Liver (tissue), 8 donors: ENCODE measurements at regions not wholly inside any gene's neighbourhood (a gene's known extent, or its start where the extent isn't known, plus 50 kb on each side); places are given as distances from the start of the nearest gene placed in this dataset.

Source experiments
- DNase-seq: peaks from one replicate; pipeline ENCODE4 v3.0.0-alpha.2; 2017; ENCODE audit warnings: low spot score
- H3K27ac ChIP-seq, 2 donors: one replicate each; pipeline ENCODE4 v1.7.0; 2013; ENCODE audit warnings: inconsistent platforms in 2 of 2, low read length in 2 of 2, control low read depth in 1 of 2, low read depth in 1 of 2, mild to moderate bottlenecking in 1 of 2
- H3K27me3 ChIP-seq, 4 donors: one replicate each; pipeline versions ENCODE4 v1.6.1 to v1.7.0; 2013; ENCODE audit warnings: low read length in 3 of 4, inconsistent platforms in 1 of 4, mild to moderate bottlenecking in 1 of 4, moderate library complexity in 1 of 4; ENCODE audit not compliant: control insufficient read depth in 4 of 4, insufficient read depth in 4 of 4
- H3K36me3 ChIP-seq, 4 donors: one replicate each; pipeline versions ENCODE4 v1.6.1 to v1.7.0; 2013; ENCODE audit warnings: low read length in 3 of 4, mild to moderate bottlenecking in 3 of 4, low read depth in 1 of 4, moderate library complexity in 1 of 4; ENCODE audit not compliant: control insufficient read depth in 4 of 4, insufficient read depth in 3 of 4
- H3K4me1 ChIP-seq, 4 donors: one replicate each; pipeline versions ENCODE4 v1.6.1 to v1.7.0; 2013; ENCODE audit warnings: low read length in 3 of 4, mild to moderate bottlenecking in 3 of 4, moderate library complexity in 1 of 4; ENCODE audit not compliant: control insufficient read depth in 4 of 4, insufficient read depth in 4 of 4
- H3K4me3 ChIP-seq, 3 donors: one replicate each; pipeline versions ENCODE4 v1.6.1 to v1.7.0; 2013; ENCODE audit warnings: low read length in 3 of 3, control low read depth in 1 of 3, low read depth in 1 of 3, mild to moderate bottlenecking in 1 of 3
- H3K9ac ChIP-seq, 2 donors: one replicate each; pipeline ENCODE4 v1.7.0; 2013; ENCODE audit warnings: low read length in 2 of 2, mild to moderate bottlenecking in 2 of 2, moderate library complexity in 2 of 2, control low read depth in 1 of 2, low read depth in 1 of 2
- H3K9me3 ChIP-seq, 4 donors: one replicate each; pipeline versions ENCODE4 v1.6.1 to v1.7.0; 2013; ENCODE audit warnings: low read length in 3 of 4; ENCODE audit not compliant: control insufficient read depth in 4 of 4
- ATF3 ChIP-seq: IDR thresholded peaks from 2 replicates; pipeline ENCODE4 v1.6.1; 2016; ENCODE audit warnings: antibody characterized with exemption
- EGR1 ChIP-seq, 2 donors: IDR thresholded peaks; 2 replicates each; pipeline ENCODE4 v1.6.1; 2016 to 2018; ENCODE audit warnings: antibody characterized with exemption in 2 of 2, low read depth in 2 of 2
- FOXA1 ChIP-seq: IDR thresholded peaks from 2 replicates; pipeline ENCODE4 v1.6.1; 2016; ENCODE audit warnings: antibody characterized with exemption
- FOXA2 ChIP-seq: IDR thresholded peaks from 2 replicates; pipeline ENCODE4 v1.6.1; 2016; ENCODE audit warnings: antibody characterized with exemption
- GABPA ChIP-seq, 2 donors: IDR thresholded peaks in 1 of 2; conservative IDR thresholded peaks in 1 of 2; 2 replicates each; pipeline ENCODE4 v1.6.1; 2016; ENCODE audit warnings: antibody characterized with exemption in 2 of 2, mild to moderate bottlenecking in 1 of 2, moderate library complexity in 1 of 2
- HNF4A ChIP-seq, 2 donors: conservative IDR thresholded peaks; 2 replicates each; pipeline ENCODE4 v1.6.1; 2016; ENCODE audit warnings: antibody characterized with exemption in 2 of 2, mild to moderate bottlenecking in 2 of 2
- HNF4G ChIP-seq: IDR thresholded peaks from 2 replicates; pipeline ENCODE4 v1.6.1; 2016; ENCODE audit warnings: antibody characterized with exemption
- JUND ChIP-seq, 2 donors: IDR thresholded peaks; 2 replicates each; pipeline ENCODE4 v1.6.1; 2016; ENCODE audit warnings: antibody characterized with exemption in 2 of 2
- NR2F2 ChIP-seq: IDR thresholded peaks from 2 replicates; pipeline ENCODE4 v1.6.1; 2016; ENCODE audit warnings: antibody characterized with exemption
- RAD21 ChIP-seq, 2 donors: IDR thresholded peaks; 2 replicates each; pipeline ENCODE4 v1.6.1; 2016; ENCODE audit warnings: antibody characterized with exemption in 2 of 2, mild to moderate bottlenecking in 2 of 2
- RXRA ChIP-seq, 2 donors: IDR thresholded peaks; 2 replicates each; pipeline ENCODE4 v1.6.1; 2017 to 2018; ENCODE audit warnings: antibody characterized with exemption in 2 of 2, mild to moderate bottlenecking in 1 of 2
- SP1 ChIP-seq: IDR thresholded peaks from 2 replicates; pipeline ENCODE4 v1.6.1; 2018; ENCODE audit warnings: antibody characterized with exemption, mild to moderate bottlenecking
- TAF1 ChIP-seq: conservative IDR thresholded peaks from 2 replicates; pipeline ENCODE4 v1.6.1; 2016; ENCODE audit warnings: antibody characterized with exemption, mild to moderate bottlenecking
- YY1 ChIP-seq: IDR thresholded peaks from 2 replicates; pipeline ENCODE4 v1.6.1; 2016; ENCODE audit warnings: antibody characterized with exemption, mild to moderate bottlenecking
- ZBTB33 ChIP-seq: IDR thresholded peaks from 2 replicates; pipeline ENCODE4 v1.6.1; 2016; ENCODE audit warnings: antibody characterized with exemption
- WGBS: extraction: QIAGEN DNeasy Blood & Tissue Kit; methylation state at CpG from one replicate; pipeline ENCODE4 v1.1.7; 2013; 5-methylcytosine and 5-hydroxymethylcytosine counted together
- TF ChIP-seq, protein P1 (sequence below): IDR thresholded peaks from 2 replicates; pipeline ENCODE4 v1.6.1; 2016; ENCODE audit warnings: antibody characterized with exemption
- TF ChIP-seq, protein P2 (sequence below): IDR thresholded peaks from 2 replicates; pipeline ENCODE4 v1.6.1; 2016; ENCODE audit warnings: antibody characterized with exemption, mild to moderate bottlenecking
- TF ChIP-seq, protein P3 (sequence below): fragments of 150-350 bp; IDR thresholded peaks from 2 replicates; pipeline ENCODE4 v1.5.1; 2017; ENCODE audit warnings: improper control_type of control experiment, low read depth, low read length; ENCODE audit not compliant: missing input control
- donor health status: healthy.
- donor health status: healthy.
- donor health status: healthy.
- donor health status: healthy.
- donor health status: healthy.

DNA sequence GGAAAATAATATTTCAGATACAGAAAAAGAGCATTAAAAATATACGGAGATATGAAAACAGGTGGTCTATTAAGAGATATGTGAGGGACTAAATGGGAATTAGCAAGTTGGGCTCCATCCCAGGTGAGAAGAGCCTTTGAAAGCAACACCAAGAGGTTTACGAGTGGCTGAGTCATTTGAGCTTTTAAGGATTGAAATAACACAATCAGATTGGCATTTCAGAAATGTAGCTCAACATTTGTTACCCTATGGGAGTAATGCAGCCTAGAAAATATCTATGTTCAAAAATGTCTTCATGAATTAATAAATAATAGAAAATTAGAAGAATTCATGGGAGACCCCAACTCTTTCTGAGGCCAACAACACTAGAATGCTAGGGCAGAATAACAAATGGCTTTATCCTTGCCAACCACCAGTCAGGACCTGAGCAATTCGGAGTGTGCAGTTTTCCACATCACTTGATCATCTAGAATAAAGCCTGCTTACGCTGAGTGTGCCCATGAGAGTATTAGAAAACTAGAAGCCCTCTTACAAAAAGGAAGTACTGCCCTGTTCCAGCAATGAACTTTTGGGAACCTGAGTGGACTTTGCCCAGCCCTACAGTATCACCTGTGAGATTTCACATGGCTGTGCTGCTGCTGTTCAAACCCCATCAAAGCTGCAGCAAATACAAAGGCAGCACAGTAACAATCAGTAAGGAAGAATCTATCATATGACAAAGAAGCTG, 538.0 kb upstream of the CAMK1G start:
- no peak for DNase-seq
- H3K4me1 ChIP-seq: peaks cover 0 to 4% (median 0%) of the 10 kb centered on the region in 4 donors
- H3K9me3 ChIP-seq: no peaks in the 10 kb centered on the region
- TF ChIP-seq JUND (IDR thresholded peaks at IDR 0.05) (no peak), SP1 (peak; percentile 28), GABPA (IDR thresholded peaks at IDR 0.05 in 1 of 2, conservative IDR thresholded peaks at IDR 0.05 in 1 of 2) (no peak), HNF4A (conservative IDR thresholded peaks at IDR 0.05) (peak; percentile 71 to 80), HNF4G (no peak), RXRA (IDR thresholded peaks at IDR 0.05) (peak; percentile 36 to 39)
- H3K36me3 ChIP-seq: no peaks in the 10 kb centered on the region
- no peak overlapping the region for H3K27ac ChIP-seq
- 92% methylated on average over 4 of the region's 4 CpGs for WGBS
- H3K4me3 ChIP-seq: no peak overlapping the region
- no peaks in the 10 kb centered on the region for H3K27me3 ChIP-seq
- no peak overlapping the region for H3K9ac ChIP-seq

- Histone ChIP-seq H3K9ac (no peak overlapping the region), H3K27ac (no peak overlapping the region), H3K27me3 (no peaks in the 10 kb centered on the region), H3K9me3 (no peaks in the 10 kb centered on the region), H3K36me3 (no peaks in the 10 kb centered on the region), H3K4me3 (no peak overlapping the region), H3K4me1 (peaks cover 0 to 4% (median 0%) of the 10 kb centered on the region in 4 donors)
- no peak for DNase-seq
- 62% methylated on average over 1 of the region's 1 CpG for WGBS
- no peak for TF ChIP-seq GABPA (IDR thresholded peaks at IDR 0.05 in 1 of 2, conservative IDR thresholded peaks at IDR 0.05 in 1 of 2)
- TF ChIP-seq YY1: no peak
- no peak for TF ChIP-seq ZBTB33
- no peak for TF ChIP-seq JUND (IDR thresholded peaks at IDR 0.05)
- TF ChIP-seq, protein P1, sequence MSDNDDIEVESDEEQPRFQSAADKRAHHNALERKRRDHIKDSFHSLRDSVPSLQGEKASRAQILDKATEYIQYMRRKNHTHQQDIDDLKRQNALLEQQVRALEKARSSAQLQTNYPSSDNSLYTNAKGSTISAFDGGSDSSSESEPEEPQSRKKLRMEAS: no peak
- no peak for TF ChIP-seq FOXA1
- no peak for TF ChIP-seq NR2F2
- TF ChIP-seq SP1: no peak
- no peak for TF ChIP-seq FOXA2
- TF ChIP-seq, protein P2, sequence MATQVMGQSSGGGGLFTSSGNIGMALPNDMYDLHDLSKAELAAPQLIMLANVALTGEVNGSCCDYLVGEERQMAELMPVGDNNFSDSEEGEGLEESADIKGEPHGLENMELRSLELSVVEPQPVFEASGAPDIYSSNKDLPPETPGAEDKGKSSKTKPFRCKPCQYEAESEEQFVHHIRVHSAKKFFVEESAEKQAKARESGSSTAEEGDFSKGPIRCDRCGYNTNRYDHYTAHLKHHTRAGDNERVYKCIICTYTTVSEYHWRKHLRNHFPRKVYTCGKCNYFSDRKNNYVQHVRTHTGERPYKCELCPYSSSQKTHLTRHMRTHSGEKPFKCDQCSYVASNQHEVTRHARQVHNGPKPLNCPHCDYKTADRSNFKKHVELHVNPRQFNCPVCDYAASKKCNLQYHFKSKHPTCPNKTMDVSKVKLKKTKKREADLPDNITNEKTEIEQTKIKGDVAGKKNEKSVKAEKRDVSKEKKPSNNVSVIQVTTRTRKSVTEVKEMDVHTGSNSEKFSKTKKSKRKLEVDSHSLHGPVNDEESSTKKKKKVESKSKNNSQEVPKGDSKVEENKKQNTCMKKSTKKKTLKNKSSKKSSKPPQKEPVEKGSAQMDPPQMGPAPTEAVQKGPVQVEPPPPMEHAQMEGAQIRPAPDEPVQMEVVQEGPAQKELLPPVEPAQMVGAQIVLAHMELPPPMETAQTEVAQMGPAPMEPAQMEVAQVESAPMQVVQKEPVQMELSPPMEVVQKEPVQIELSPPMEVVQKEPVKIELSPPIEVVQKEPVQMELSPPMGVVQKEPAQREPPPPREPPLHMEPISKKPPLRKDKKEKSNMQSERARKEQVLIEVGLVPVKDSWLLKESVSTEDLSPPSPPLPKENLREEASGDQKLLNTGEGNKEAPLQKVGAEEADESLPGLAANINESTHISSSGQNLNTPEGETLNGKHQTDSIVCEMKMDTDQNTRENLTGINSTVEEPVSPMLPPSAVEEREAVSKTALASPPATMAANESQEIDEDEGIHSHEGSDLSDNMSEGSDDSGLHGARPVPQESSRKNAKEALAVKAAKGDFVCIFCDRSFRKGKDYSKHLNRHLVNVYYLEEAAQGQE: no peak
- no peak for TF ChIP-seq TAF1
- no peak for TF ChIP-seq HNF4A (conservative IDR thresholded peaks at IDR 0.05)
- TF ChIP-seq, protein P3, sequence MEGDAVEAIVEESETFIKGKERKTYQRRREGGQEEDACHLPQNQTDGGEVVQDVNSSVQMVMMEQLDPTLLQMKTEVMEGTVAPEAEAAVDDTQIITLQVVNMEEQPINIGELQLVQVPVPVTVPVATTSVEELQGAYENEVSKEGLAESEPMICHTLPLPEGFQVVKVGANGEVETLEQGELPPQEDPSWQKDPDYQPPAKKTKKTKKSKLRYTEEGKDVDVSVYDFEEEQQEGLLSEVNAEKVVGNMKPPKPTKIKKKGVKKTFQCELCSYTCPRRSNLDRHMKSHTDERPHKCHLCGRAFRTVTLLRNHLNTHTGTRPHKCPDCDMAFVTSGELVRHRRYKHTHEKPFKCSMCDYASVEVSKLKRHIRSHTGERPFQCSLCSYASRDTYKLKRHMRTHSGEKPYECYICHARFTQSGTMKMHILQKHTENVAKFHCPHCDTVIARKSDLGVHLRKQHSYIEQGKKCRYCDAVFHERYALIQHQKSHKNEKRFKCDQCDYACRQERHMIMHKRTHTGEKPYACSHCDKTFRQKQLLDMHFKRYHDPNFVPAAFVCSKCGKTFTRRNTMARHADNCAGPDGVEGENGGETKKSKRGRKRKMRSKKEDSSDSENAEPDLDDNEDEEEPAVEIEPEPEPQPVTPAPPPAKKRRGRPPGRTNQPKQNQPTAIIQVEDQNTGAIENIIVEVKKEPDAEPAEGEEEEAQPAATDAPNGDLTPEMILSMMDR: no peak
- TF ChIP-seq ATF3: no peak
- TF ChIP-seq RAD21 (IDR thresholded peaks at IDR 0.05): no peak
- no peak for TF ChIP-seq RXRA (IDR thresholded peaks at IDR 0.05)
- TF ChIP-seq EGR1 (IDR thresholded peaks at IDR 0.05; ENCODE audit: low read depth in 2 of 2): no peak
- no peak for TF ChIP-seq HNF4G
Measured at GRCh38 chr1:209046058-209046417, 537.5 kb upstream of the CAMK1G start.
